VCaP (cell line): ENCODE measurements at regions not wholly inside any gene's neighbourhood (a gene's known extent, or its start where the extent isn't known, plus 50 kb on each side); places are given as distances from the start of the nearest gene placed in this dataset.

Experiments
- H3K27ac ChIP-seq: fragments of 450-650 bp; 2 replicates; pipeline ENCODE4 v1.5.1; 2017
- CTCF ChIP-seq: fragments of 450-650 bp; conservative IDR thresholded peaks from 2 replicates; pipeline ENCODE4 v1.5.1; 2017; ENCODE audit warnings: mild to moderate bottlenecking, moderate library complexity

DNA sequence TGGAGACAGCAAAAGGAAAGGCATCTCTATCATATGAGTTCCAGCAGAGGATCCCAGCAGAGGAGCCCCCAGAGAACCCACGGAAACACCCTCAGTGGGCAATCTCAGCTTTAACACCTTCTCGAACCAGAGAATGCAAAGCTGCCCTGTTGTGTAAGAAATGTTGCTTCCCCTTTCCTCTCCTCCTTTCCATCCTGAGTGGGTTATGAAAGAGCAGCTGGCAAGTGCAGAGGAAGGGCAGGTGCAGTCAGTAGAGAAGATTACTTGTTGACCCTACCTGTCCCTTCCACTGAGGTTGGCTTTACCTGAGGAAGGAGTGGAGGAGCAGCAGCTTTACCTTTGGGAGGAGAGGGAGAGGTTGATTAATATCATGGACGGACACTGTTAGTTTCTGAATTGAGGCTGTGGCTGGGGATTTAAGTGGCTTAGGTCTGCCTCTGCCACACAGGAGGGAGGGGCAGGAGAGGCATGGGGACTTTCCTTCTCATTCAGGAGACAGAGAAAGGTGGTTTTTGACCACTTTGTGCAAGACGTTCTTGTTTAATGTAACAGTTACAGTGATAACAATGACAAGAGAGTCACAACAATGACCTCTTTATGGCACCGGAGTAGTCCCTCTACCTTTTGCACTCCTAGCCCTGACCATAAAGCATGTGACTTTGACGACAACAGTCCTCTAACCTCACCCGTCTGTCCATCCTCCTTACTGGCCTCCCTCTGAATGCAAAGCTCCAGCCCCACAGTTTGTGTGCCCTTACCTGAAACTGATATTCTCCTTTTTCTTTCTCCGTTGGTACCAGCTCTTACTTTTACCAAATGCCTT is 254.8 kb downstream of the NSG2 start:
- no peak overlapping the region for H3K27ac ChIP-seq
- no peak for TF ChIP-seq CTCF

GRCh38 chr5:174300941-174301761 is 255.6 kb downstream of the NSG2 start:
- H3K27ac ChIP-seq = no peak overlapping the region

GRCh38 chr5:174301848-174302625 is 256.5 kb downstream of the NSG2 start:
- no peak for TF ChIP-seq CTCF
- no peak overlapping the region for H3K27ac ChIP-seq

More at GRCh38 chr5:174300941-174301761, 255.6 kb downstream of the NSG2 start:
- TF ChIP-seq CTCF = no peak

- TF ChIP-seq CTCF = no peak
- H3K27ac ChIP-seq = no peak overlapping the region
Observed at GRCh38 chr5:174303035-174303434, 257.5 kb downstream of the NSG2 start.

DNA sequence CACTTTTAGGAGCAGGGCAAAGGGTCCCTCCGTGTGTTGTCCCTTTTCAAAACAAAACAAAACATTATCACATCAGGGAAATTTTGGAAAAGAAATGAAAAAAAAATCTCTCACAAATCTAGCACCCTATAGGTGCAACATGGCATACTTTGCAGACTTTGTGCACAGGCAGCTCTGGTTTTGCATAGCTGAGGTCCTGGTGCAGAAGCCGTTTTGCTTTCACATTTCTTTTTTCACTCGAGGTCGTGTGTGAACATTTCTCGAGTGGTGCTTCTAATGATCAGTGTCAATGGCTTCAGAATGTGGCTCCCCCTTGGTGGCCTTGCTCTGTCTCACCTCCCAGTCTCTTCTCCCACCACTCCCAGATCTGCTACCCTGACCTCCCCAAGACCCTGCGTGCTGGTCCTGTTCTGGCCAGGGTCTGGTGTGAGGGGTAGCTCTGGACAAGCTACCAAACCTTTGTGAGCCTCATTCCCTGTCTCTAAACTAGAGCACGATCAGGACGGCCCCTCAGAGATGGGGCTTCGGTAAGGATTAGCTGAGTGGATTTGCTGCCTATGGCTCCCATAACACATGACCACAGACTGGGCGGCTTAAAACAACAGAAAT is 258.0 kb downstream of the NSG2 start:
- TF ChIP-seq CTCF = no peak
- no peak overlapping the region for H3K27ac ChIP-seq

DNA sequence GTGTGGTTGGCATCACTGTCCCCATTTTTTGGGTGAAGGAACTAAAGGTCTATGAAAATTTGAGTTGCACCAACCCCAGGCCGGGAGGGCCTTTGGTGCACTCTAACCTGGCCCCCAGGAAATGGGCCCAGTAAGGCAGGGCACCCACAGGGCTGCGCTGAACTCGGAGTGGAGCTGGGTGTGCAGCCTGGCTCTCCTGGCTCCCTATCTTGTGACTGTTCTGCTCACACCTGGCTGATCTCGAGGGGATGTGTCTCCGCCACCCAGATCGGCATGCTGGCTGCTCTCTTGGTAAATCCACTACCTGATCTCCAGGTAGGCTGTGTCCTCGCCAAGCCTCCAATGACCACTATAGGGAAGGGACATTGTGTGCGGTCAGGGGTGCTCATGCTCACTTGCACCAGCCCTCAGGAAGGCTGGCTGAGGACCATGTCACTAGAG is 259.8 kb downstream of the NSG2 start:
- H3K27ac ChIP-seq = no peak overlapping the region
- TF ChIP-seq CTCF = no peak
